Mesothelial cell of epicardium (in vitro differentiated cells): ENCODE measurements at regions not wholly inside any gene's neighbourhood (a gene's known extent, or its start where the extent isn't known, plus 50 kb on each side); places are given as distances from the start of the nearest gene placed in this dataset.

Experiments used
- DNase-seq, 2 experiments: peaks; one replicate each; pipeline ENCODE4 v3.0.0; 2021; ENCODE audit warnings: low spot score in 2 of 2; ENCODE audit not compliant: unreplicated experiment in 2 of 2
- H3K27ac Mint-ChIP-seq: 2 replicates; pipeline ENCODE4 v1.8.0; 2021; ENCODE audit warnings: mixed read lengths
- H3K27me3 Mint-ChIP-seq: 2 replicates; pipeline ENCODE4 v1.8.0; 2021; ENCODE audit warnings: low read depth, mixed read lengths
- H3K36me3 Mint-ChIP-seq: 2 replicates; pipeline ENCODE4 v1.8.0; 2021; ENCODE audit warnings: mixed read lengths
- H3K4me1 Mint-ChIP-seq: 2 replicates; pipeline ENCODE4 v1.8.0; 2021; ENCODE audit warnings: mixed read lengths
- H3K4me3 Mint-ChIP-seq: 2 replicates; pipeline ENCODE4 v1.8.0; 2021; ENCODE audit warnings: mild to moderate bottlenecking, moderate library complexity, mixed read lengths
- H3K9me3 Mint-ChIP-seq: 2 replicates; pipeline ENCODE4 v1.8.0; 2021; ENCODE audit warnings: mixed read lengths
- CTCF ChIP-seq: fragments of 200-600 bp; sonication (generic); IDR thresholded peaks from one replicate; pipeline ENCODE4 v1.5.0; 2021; ENCODE audit warnings: antibody characterized with exemption; ENCODE audit not compliant: unreplicated experiment

- no peaks in the 10 kb centered on the region for H3K27me3 Mint-ChIP-seq
- peaks cover 16% of the 10 kb centered on the region for H3K4me1 Mint-ChIP-seq
- peaks cover 6% of the 10 kb centered on the region for H3K9me3 Mint-ChIP-seq
- H3K36me3 Mint-ChIP-seq: no peaks in the 10 kb centered on the region
- peak overlapping the region; percentile 35 for H3K27ac Mint-ChIP-seq
- no peak for TF ChIP-seq CTCF
- DNase-seq: no peak
- no peak overlapping the region for H3K4me3 Mint-ChIP-seq
Observed at GRCh38 chr7:68562323-68562899, 1035.9 kb upstream of the AUTS2 start.

- peaks cover 16% of the 10 kb centered on the region for H3K4me1 Mint-ChIP-seq
- peak overlapping the region; percentile 2 for H3K27ac Mint-ChIP-seq
Observed at GRCh38 chr7:68564306-68565135, 1033.8 kb upstream of the AUTS2 start.

GRCh38 chr7:68571286-68571685 lies 1027.0 kb upstream of the AUTS2 start:
- DNase-seq: no peak
- Mint-ChIP-seq H3K9me3 (peaks cover 4% of the 10 kb centered on the region), H3K27ac (no peak overlapping the region), H3K4me1 (no peaks in the 10 kb centered on the region), H3K4me3 (no peak overlapping the region), H3K36me3 (no peaks in the 10 kb centered on the region), H3K27me3 (peaks cover 2% of the 10 kb centered on the region)
- TF ChIP-seq CTCF: no peak

More at GRCh38 chr7:68564306-68565135, 1033.8 kb upstream of the AUTS2 start:
- Mint-ChIP-seq H3K36me3 (no peaks in the 10 kb centered on the region), H3K9me3 (no peaks in the 10 kb centered on the region), H3K27me3 (peaks cover 2% of the 10 kb centered on the region), H3K4me3 (no peak overlapping the region)
- DNase-seq: no peak
- TF ChIP-seq CTCF: no peak

GRCh38 chr7:68573271-68574005 lies 1024.8 kb upstream of the AUTS2 start:
- DNase-seq: no peak
- H3K27ac Mint-ChIP-seq: no peak overlapping the region
- no peaks in the 10 kb centered on the region for H3K36me3 Mint-ChIP-seq
- H3K9me3 Mint-ChIP-seq: peaks cover 6% of the 10 kb centered on the region
- no peaks in the 10 kb centered on the region for H3K27me3 Mint-ChIP-seq
- H3K4me1 Mint-ChIP-seq: no peaks in the 10 kb centered on the region
- no peak overlapping the region for H3K4me3 Mint-ChIP-seq
- TF ChIP-seq CTCF: no peak

GRCh38 chr7:68576366-68576765 lies 1021.9 kb upstream of the AUTS2 start:
- Mint-ChIP-seq H3K4me1 (no peaks in the 10 kb centered on the region), H3K4me3 (no peak overlapping the region), H3K9me3 (peaks cover 22% of the 10 kb centered on the region), H3K27ac (no peak overlapping the region), H3K27me3 (no peaks in the 10 kb centered on the region), H3K36me3 (no peaks in the 10 kb centered on the region)
- DNase-seq: no peak
- TF ChIP-seq CTCF: no peak
